Transverse colon (tissue), 4 donors: ENCODE measurements at regions not wholly inside any gene's neighbourhood (a gene's known extent, or its start where the extent isn't known, plus 50 kb on each side); places are given as distances from the start of the nearest gene placed in this dataset.

ENCODE experiments used
- DNase-seq: peaks from one replicate; pipeline ENCODE4 v3.0.0-alpha.2; 2019
- H3K27ac ChIP-seq, 4 donors: fragments of 200-600 bp; sonication (generic); 2 replicates each; pipeline ENCODE4 v1.5.1; 2016 to 2018; ENCODE audit warnings: inconsistent platforms in 4 of 4
- H3K27me3 ChIP-seq: fragments of 200-600 bp; sonication (generic); 2 replicates; pipeline ENCODE4 v1.5.1; 2017; ENCODE audit warnings: inconsistent platforms
- H3K36me3 ChIP-seq, 4 donors: fragments of 200-600 bp; sonication (generic); 2 replicates each; pipeline ENCODE4 v1.5.1; 2017 to 2019; ENCODE audit warnings: inconsistent platforms in 4 of 4
- H3K4me1 ChIP-seq, 4 donors: fragments of 200-600 bp; sonication (generic); 2 replicates each; pipeline ENCODE4 v1.5.1; 2017 to 2020; ENCODE audit warnings: inconsistent platforms in 4 of 4
- H3K4me3 ChIP-seq, 4 donors: fragments of 200-600 bp; sonication (generic); 1 replicate in 1 of 4; 2 replicates in 3 of 4; pipeline versions ENCODE4 v1.5.1 to v1.6.1; 2017 to 2019; ENCODE audit warnings: inconsistent platforms in 4 of 4
- H3K9me3 ChIP-seq, 2 donors: fragments of 200-600 bp; sonication (generic); 2 replicates each; pipeline ENCODE4 v1.5.1; 2017 to 2019; ENCODE audit warnings: inconsistent platforms in 2 of 2
- CTCF ChIP-seq, 5 experiments: fragments of 200-600 bp in 3 of 5; fragments of 450-650 bp in 2 of 5; sonication (generic) in 3 of 5; IDR thresholded peaks; 1 replicate in 2 of 5; 2 replicates in 3 of 5; pipeline ENCODE4 v1.5.1; 2016 to 2017; ENCODE audit warnings: antibody characterized with exemption in 5 of 5, inconsistent platforms in 3 of 5, mild to moderate bottlenecking in 2 of 5, moderate library complexity in 1 of 5
- EP300 ChIP-seq: sonication (generic); formaldehyde crosslinking; IDR thresholded peaks from one replicate; pipeline ENCODE4 v1.6.1; 2017; ENCODE audit warnings: antibody characterized with exemption, low read depth
- POLR2A ChIP-seq: fragments of 450-650 bp; IDR thresholded peaks from one replicate; pipeline ENCODE4 v1.6.1; 2016; ENCODE audit warnings: antibody characterized with exemption, mild to moderate bottlenecking, moderate library complexity
- POLR2AphosphoS5 ChIP-seq, 3 donors: sonication (generic); formaldehyde crosslinking; IDR thresholded peaks; one replicate each; pipeline ENCODE4 v1.6.1; 2016; ENCODE audit warnings: antibody characterized with exemption in 3 of 3
- WGBS, 2 donors: methylation state at CpG; one replicate each; pipeline ENCODE4 v1.1.5; 2018; ENCODE audit warnings: low coverage in 1 of 2; 5-methylcytosine and 5-hydroxymethylcytosine counted together
- in situ Hi-C, 4 donors: fragments of 200-750 bp; cut with MboI; loops; one replicate each; pipeline versions ENCODE4 v1.15.0 to v1.15.1; 2017; ENCODE audit warnings: low sequenced_read_pairs in 3 of 4, low pct_ligation_motif_present in 1 of 4, low pct_unique_long_range_greater_than_20kb in 1 of 4
- intact Hi-C: fragments of 100-400 bp; cut with DNase I; formaldehyde crosslinking; loops from one replicate; pipeline ENCODE4 v1.15.1; 2023; ENCODE audit warnings: low total_unique reads

GRCh38 chr1:93740601-93741031 is 59.0 kb upstream of the BCAR3 start:
- DNase-seq = no peak
- in situ Hi-C loops (no loop called here), intact Hi-C loops (no loop called here)
- Histone ChIP-seq H3K27ac (no peak overlapping the region), H3K9me3 (no peaks in the 10 kb centered on the region), H3K36me3 (no peaks in the 10 kb centered on the region), H3K4me1 (no peaks in the 10 kb centered on the region), H3K4me3 (no peak overlapping the region), H3K27me3 (no peaks in the 10 kb centered on the region)
- 78% methylated on average over 12 of the region's 12 CpGs; no CpG with 5 or more reads in 1 of the 2 donors for WGBS, 2 donors
- no peak for TF ChIP-seq POLR2A
- TF ChIP-seq EP300 = no peak
- no peak for TF ChIP-seq CTCF (IDR thresholded peaks at IDR 0.05)
- TF ChIP-seq POLR2AphosphoS5 (IDR thresholded peaks at IDR 0.05) = no peak

GRCh38 chr1:93740157-93740556 is 58.5 kb upstream of the BCAR3 start:
- Histone ChIP-seq H3K4me3 (no peak overlapping the region), H3K27ac (no peak overlapping the region), H3K27me3 (no peaks in the 10 kb centered on the region), H3K36me3 (no peaks in the 10 kb centered on the region), H3K4me1 (no peaks in the 10 kb centered on the region), H3K9me3 (no peaks in the 10 kb centered on the region)
- 80 to 93% methylated on average over 1 to 3 of the region's 3 CpGs for WGBS, 2 donors
- no peak for DNase-seq
- TF ChIP-seq POLR2A = no peak
- TF ChIP-seq EP300 = no peak
- no peak for TF ChIP-seq CTCF (IDR thresholded peaks at IDR 0.05)
- no peak for TF ChIP-seq POLR2AphosphoS5 (IDR thresholded peaks at IDR 0.05)
- intact Hi-C loops (no loop called here), in situ Hi-C loops (no loop called here)

- in situ Hi-C loops = no loop called here
- 96 to 100% methylated on average over 2 to 5 of the region's 5 CpGs for WGBS, 2 donors
- no peaks in the 10 kb centered on the region for H3K9me3 ChIP-seq
- no peaks in the 10 kb centered on the region for H3K27me3 ChIP-seq
- no peaks in the 10 kb centered on the region for H3K36me3 ChIP-seq
- no peak for TF ChIP-seq POLR2A
- TF ChIP-seq POLR2AphosphoS5 (IDR thresholded peaks at IDR 0.05) = no peak
- no peak for TF ChIP-seq CTCF (IDR thresholded peaks at IDR 0.05)
- TF ChIP-seq EP300 = no peak
- no peak overlapping the region for H3K4me3 ChIP-seq
- no peaks in the 10 kb centered on the region for H3K4me1 ChIP-seq
- intact Hi-C loops = no loop called here
- H3K27ac ChIP-seq = no peak overlapping the region
- no peak for DNase-seq
Observed at GRCh38 chr1:93739472-93739871, 57.8 kb upstream of the BCAR3 start.

- 93% methylated on average over 5 of the region's 5 CpGs; no CpG with 5 or more reads in 1 of the 2 donors for WGBS, 2 donors
- no peaks in the 10 kb centered on the region for H3K4me1 ChIP-seq
- H3K27ac ChIP-seq = no peak overlapping the region
- H3K36me3 ChIP-seq = no peaks in the 10 kb centered on the region
- in situ Hi-C loops = no loop called here
- no peak overlapping the region for H3K4me3 ChIP-seq
- no peak for TF ChIP-seq CTCF (IDR thresholded peaks at IDR 0.05)
- no peak for TF ChIP-seq POLR2AphosphoS5 (IDR thresholded peaks at IDR 0.05)
- TF ChIP-seq POLR2A = no peak
- TF ChIP-seq EP300 = no peak
- DNase-seq = no peak
- no peaks in the 10 kb centered on the region for H3K27me3 ChIP-seq
- no peaks in the 10 kb centered on the region for H3K9me3 ChIP-seq
- intact Hi-C loops = no loop called here
Observed at GRCh38 chr1:93738926-93739325, 57.3 kb upstream of the BCAR3 start.
